ENCODE measurements at regions not wholly inside any gene's neighbourhood (a gene's known extent, or its start where the extent isn't known, plus 50 kb on each side); places are given as distances from the start of the nearest gene placed in this dataset.

GRCh38 chr14:43308421-43309110, 1198.5 kb downstream of the FSCB start:
- DNase-seq (ENCODE audit: low read depth in 1 of 2, low spot score in 1 of 2) (no peak), FAIRE-seq (no peak), ATAC-seq (no peak)
- ChIA-PET CTCF (no interaction called here), POLR2A (no interaction called here)
- H3K27ac ChIP-seq, result no peak overlapping the region
- H3K4me3 ChIP-seq, result no peak overlapping the region
- H3K9me3 ChIP-seq, result no peaks in the 10 kb centered on the region
- H3K4me1 ChIP-seq, result no peaks in the 10 kb centered on the region
- TF ChIP-seq CHD2 (IDR thresholded peaks at IDR 0.05; ENCODE audit: low read length, partially characterized antibody) (no peak), EP300 (IDR thresholded peaks at IDR 0.05) (no peak), KDM1A (IDR thresholded peaks at IDR 0.05; ENCODE audit: low read depth) (no peak), HOXA7 (CRISPR knock-in tag; IDR thresholded peaks at IDR 0.05) (no peak), FOSL2 (IDR thresholded peaks at IDR 0.05) (no peak), FOSL2 (CRISPR knock-in tag; IDR thresholded peaks at IDR 0.05) (no peak), KDM5A (IDR thresholded peaks at IDR 0.05) (no peak)
- WGBS (ENCODE audit: missing lambda C conversion rate), result 33% methylated on average over 3 of the region's 3 CpGs
- no peak overlapping the region for H3K4me2 ChIP-seq

- no peak overlapping the region for H3K27ac ChIP-seq
- H3K4me2 ChIP-seq, result no peak overlapping the region
- H3K4me1 ChIP-seq, result no peaks in the 10 kb centered on the region
- no peak overlapping the region for H3K4me3 ChIP-seq
- TF ChIP-seq POLR2AphosphoS2 (conservative IDR thresholded peaks at IDR 0.05; ENCODE audit: low read length), result no peak
- TF ChIP-seq EHF (CRISPR knock-in tag; IDR thresholded peaks at IDR 0.05), result no peak
- no peak for TF ChIP-seq HES2 (IDR thresholded peaks at IDR 0.05)
- TF ChIP-seq CBX8 (IDR thresholded peaks at IDR 0.05), result no peak
- TF ChIP-seq USF2 (IDR thresholded peaks at IDR 0.05), result no peak
- TF ChIP-seq EHMT2 (IDR thresholded peaks at IDR 0.05; ENCODE audit: low read depth), result no peak
- no peaks in the 10 kb centered on the region for H3K9me3 ChIP-seq
- ChIA-PET CTCF (no interaction called here), POLR2A (no interaction called here)
- ATAC-seq, result no peak
- 38% methylated on average over 1 of the region's 1 CpG for WGBS (ENCODE audit: missing lambda C conversion rate)
- no peak for FAIRE-seq
- DNase-seq (ENCODE audit: low read depth in 1 of 2, low spot score in 1 of 2), result no peak
Measured at GRCh38 chr14:43307836-43308235, 1199.2 kb downstream of the FSCB start.

- TF ChIP-seq NFE2L2 (conservative IDR thresholded peaks at IDR 0.05; ENCODE audit: low read length), result no peak
- no peak for TF ChIP-seq PHF8 (IDR thresholded peaks at IDR 0.05; ENCODE audit: borderline replicate concordance, low read depth)
- TF ChIP-seq BHLHE40 (IDR thresholded peaks at IDR 0.05; ENCODE audit: low read depth, low read length), result no peak
- TF ChIP-seq FOSB (CRISPR knock-in tag; IDR thresholded peaks at IDR 0.05), result no peak
- TF ChIP-seq CTCF (IDR thresholded peaks at IDR 0.05), result no peak
- TF ChIP-seq NPAS2 (CRISPR knock-in tag; IDR thresholded peaks at IDR 0.05; ENCODE audit: borderline replicate concordance), result no peak
- no peak for TF ChIP-seq POLR2A (IDR thresholded peaks at IDR 0.05; ENCODE audit: low read length)
- TF ChIP-seq ATOH8 (CRISPR knock-in tag; IDR thresholded peaks at IDR 0.05; ENCODE audit: low read depth), result no peak
- TF ChIP-seq EHMT2 (IDR thresholded peaks at IDR 0.05; ENCODE audit: low read depth), result no peak
- no peak for TF ChIP-seq ZNF302 (CRISPR knock-in tag; IDR thresholded peaks at IDR 0.05)
- no peak for TF ChIP-seq E2F6 (IDR thresholded peaks at IDR 0.05; ENCODE audit: borderline replicate concordance, low read depth)
- no peak for TF ChIP-seq REST (IDR thresholded peaks at IDR 0.05)
- no peak for TF ChIP-seq HDAC2 (IDR thresholded peaks at IDR 0.05)
- no peak for TF ChIP-seq ZSCAN20 (CRISPR knock-in tag; IDR thresholded peaks at IDR 0.05)
- no peak for TF ChIP-seq HES2 (IDR thresholded peaks at IDR 0.05)
- TF ChIP-seq HOXA7 (CRISPR knock-in tag; IDR thresholded peaks at IDR 0.05), result no peak
- no peak for TF ChIP-seq POLR2AphosphoS2 (conservative IDR thresholded peaks at IDR 0.05; ENCODE audit: low read length)
- no peaks in the 10 kb centered on the region for H3K4me1 ChIP-seq
- no peaks in the 10 kb centered on the region for H3K9me3 ChIP-seq
- ChIA-PET POLR2A (no interaction called here), CTCF (no interaction called here)
- FAIRE-seq (no peak), DNase-seq (ENCODE audit: low read depth in 1 of 2, low spot score in 1 of 2) (no peak), ATAC-seq (no peak)
- H3K4me3 ChIP-seq, result no peak overlapping the region
- no peak overlapping the region for H3K27ac ChIP-seq
- H3K4me2 ChIP-seq, result no peak overlapping the region
- 60% methylated on average over 2 of the region's 2 CpGs for WGBS (ENCODE audit: missing lambda C conversion rate)
Measured at GRCh38 chr14:43306053-43306452, 1201.0 kb downstream of the FSCB start.
